K562 (cell line): ENCODE measurements at regions not wholly inside any gene's neighbourhood (a gene's known extent, or its start where the extent isn't known, plus 50 kb on each side); places are given as distances from the start of the nearest gene placed in this dataset.

Source experiments
- BCLAF1 ChIP-seq, 2 experiments: fragments of 450-650 bp in 1 of 2; IDR thresholded peaks; 2 replicates each; pipeline ENCODE4 v1.6.1; 2011 to 2017; ENCODE audit warnings: low read depth in 2 of 2, antibody characterized with exemption in 1 of 2, borderline replicate concordance in 1 of 2, low read length in 1 of 2, mild to moderate bottlenecking in 1 of 2, mixed read lengths in 1 of 2; ENCODE audit not compliant: control insufficient read depth in 1 of 2
- ELF4 ChIP-seq: fragments of 450-650 bp; formaldehyde crosslinking; IDR thresholded peaks from 2 replicates; pipeline ENCODE4 v1.4.0; 2022; ENCODE audit warnings: missing genetic modification characterization
- ELK1 ChIP-seq: sonication (generic); formaldehyde crosslinking; IDR thresholded peaks from 2 replicates; pipeline ENCODE4 v1.8.1; 2022; ENCODE audit warnings: missing genetic modification reagents
- HNRNPL ChIP-seq: fragments of 200-400 bp; formaldehyde crosslinking; IDR thresholded peaks from 2 replicates; pipeline ENCODE4 v1.6.1; 2017; ENCODE audit warnings: low read depth, mild to moderate bottlenecking, low read length
- KAT8 ChIP-seq: fragments of 450-650 bp; IDR thresholded peaks from 2 replicates; pipeline ENCODE4 v1.6.1; 2016; ENCODE audit warnings: low read depth, mild to moderate bottlenecking
- MYC ChIP-seq, 2 experiments: fragments of 250-450 bp in 1 of 2; sonication (Bioruptor Pico) in 1 of 2; IDR thresholded peaks; 2 replicates each; pipeline versions ENCODE4 v1.5.1 to v1.6.1; 2012 to 2021; ENCODE audit warnings: low read depth in 2 of 2, borderline replicate concordance in 1 of 2, improper control_type of control experiment in 1 of 2, low read length in 1 of 2, mild to moderate bottlenecking in 1 of 2, moderate library complexity in 1 of 2
- NCOA2 ChIP-seq, 2 experiments: fragments of 450-650 bp; IDR thresholded peaks; 2 replicates each; pipeline ENCODE4 v1.6.1; 2018; ENCODE audit warnings: mild to moderate bottlenecking in 2 of 2, moderate library complexity in 1 of 2; ENCODE audit not compliant: partially characterized antibody in 2 of 2
- POLR2AphosphoS5 ChIP-seq: IDR thresholded peaks from 2 replicates; pipeline ENCODE4 v1.6.1; 2011; ENCODE audit warnings: mild to moderate bottlenecking, low read depth, low read length, moderate library complexity; ENCODE audit not compliant: control insufficient read depth, insufficient read depth
- SMAD1 ChIP-seq: fragments of 150-350 bp; IDR thresholded peaks from 2 replicates; pipeline ENCODE4 v1.6.1; 2014; ENCODE audit warnings: low read length, low read depth; ENCODE audit not compliant: partially characterized antibody
- ZNF766 ChIP-seq: fragments of 200-800 bp; sonication (Bioruptor generic); conservative IDR thresholded peaks from 2 replicates; pipeline ENCODE4 v1.6.1; 2016; ENCODE audit warnings: missing genetic modification characterization, missing compliant biosample characterization

GRCh38 chr3:144810160-144810559 is 838.5 kb downstream of the DIPK2A start:
- TF ChIP-seq NCOA2 (IDR thresholded peaks at IDR 0.05; ENCODE audit: partially characterized antibody in 2 of 2) (no peak), ZNF766 (CRISPR knock-in tag) (no peak), BCLAF1 (IDR thresholded peaks at IDR 0.05; ENCODE audit: borderline replicate concordance in 1 of 2, control insufficient read depth in 1 of 2, low read depth in 2 of 2, low read length in 1 of 2) (no peak), KAT8 (no peak), ELK1 (CRISPR knock-in tag) (no peak), HNRNPL (no peak), MYC (IDR thresholded peaks at IDR 0.05; ENCODE audit: low read depth, low read length) (no peak), MYC (CRISPR knock-in tag; IDR thresholded peaks at IDR 0.05; ENCODE audit: borderline replicate concordance, low read depth) (no peak), POLR2AphosphoS5 (no peak), ELF4 (CRISPR knock-in tag) (no peak), SMAD1 (no peak)
